ENCODE measurements at regions not wholly inside any gene's neighbourhood (a gene's known extent, or its start where the extent isn't known, plus 50 kb on each side); places are given as distances from the start of the nearest gene placed in this dataset.
"Not testable (repeated sequence)": the region's sequence is repeated elsewhere in the genome, so short reads cannot be mapped to it uniquely, and the experiment has no call there.

DNA sequence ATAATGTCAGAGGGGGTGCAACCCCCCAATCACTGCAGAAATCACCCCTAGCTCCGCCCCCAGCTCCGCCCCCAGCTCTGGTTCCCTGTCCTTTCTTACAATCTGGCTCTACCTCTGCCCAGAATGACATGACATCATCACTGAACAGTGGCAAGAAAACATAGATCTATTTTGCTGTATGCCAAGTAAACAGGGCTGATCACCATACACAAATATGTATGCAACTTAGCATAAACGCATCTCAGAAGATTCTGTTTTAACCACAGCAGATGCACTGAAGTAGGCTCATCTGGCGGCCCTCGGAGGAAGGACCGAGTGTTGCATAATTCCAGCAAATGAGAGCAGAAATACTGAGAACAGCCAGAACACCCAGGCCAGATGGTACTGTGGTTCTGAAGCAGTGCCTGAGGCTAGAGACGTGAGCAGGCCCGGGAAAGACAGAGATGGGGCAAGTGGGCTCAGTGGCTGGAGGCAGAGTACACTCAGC, 293.3 kb upstream of the KLF14 start:
- DNase-seq = no peak

- DNase-seq = no peak
These were observed 294.3 kb upstream of the KLF14 start for GRCh38 chr7:131028295-131028694.

DNA sequence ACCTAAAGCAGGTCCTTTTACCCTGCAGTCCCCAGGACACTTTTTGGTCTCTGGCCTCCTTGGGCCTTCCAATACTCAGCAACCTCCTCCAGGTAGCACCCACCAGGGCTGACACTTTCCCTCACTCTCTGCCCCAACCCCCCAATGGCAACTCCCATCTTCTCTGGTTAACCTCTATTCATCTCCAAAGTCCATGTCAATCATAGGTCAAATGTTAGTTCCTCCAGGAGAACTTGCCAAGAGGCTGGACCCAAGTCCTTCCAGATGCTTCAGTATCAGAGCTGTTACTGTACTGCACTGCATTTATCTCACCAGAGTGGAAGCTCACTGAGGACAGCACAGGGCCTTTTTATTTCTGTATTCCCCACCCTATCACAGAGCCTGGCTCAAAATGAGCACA, 295.0 kb upstream of the KLF14 start:
- DNase-seq = no peak

DNA sequence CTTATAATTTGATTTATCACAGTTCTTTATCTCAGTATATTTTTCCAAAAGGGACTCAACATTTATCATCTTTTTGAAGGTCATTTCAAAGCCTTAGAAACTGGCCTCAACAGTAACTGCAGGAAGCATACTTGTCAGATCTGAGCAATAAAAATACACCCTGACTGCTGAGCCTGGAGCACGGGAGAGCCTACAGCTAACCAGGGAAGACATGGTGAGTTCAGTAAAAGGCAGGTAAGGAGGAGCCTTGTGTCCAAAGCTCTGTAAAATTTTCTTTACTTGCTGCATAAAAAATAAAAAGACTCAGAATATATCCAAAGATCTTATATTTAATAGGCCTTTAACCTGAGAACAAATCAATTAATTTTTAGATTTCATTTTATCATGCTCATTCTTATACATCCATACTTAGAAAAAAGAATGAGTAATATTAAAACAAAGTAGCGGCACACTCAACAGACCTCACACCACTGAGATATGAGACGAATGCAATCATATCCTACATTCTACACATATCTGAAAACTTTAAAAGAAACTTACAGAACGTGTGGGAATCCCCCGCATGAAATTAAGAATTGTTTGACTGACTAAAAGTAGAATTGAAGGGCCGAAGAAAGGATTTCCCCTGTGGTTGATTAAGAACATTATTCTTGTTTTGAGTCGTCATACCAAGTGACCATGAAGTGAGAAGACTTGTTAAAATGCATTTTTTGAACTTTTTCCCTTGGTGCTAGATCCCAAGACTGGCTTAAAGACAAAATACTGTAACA, 296.4 kb upstream of the MKLN1 start:
- DNase-seq = no peak

GRCh38 chr7:131032786-131033185, 294.9 kb upstream of the MKLN1 start:
- no peak for DNase-seq

- no peak for DNase-seq
These were observed 293.4 kb upstream of the MKLN1 start for GRCh38 chr7:131034166-131034881.

- no peak for DNase-seq
These were observed 292.4 kb upstream of the MKLN1 start for GRCh38 chr7:131035088-131035770.

GRCh38 chr7:131038153-131038552, 289.5 kb upstream of the MKLN1 start:
- DNase-seq = no peak

DNA sequence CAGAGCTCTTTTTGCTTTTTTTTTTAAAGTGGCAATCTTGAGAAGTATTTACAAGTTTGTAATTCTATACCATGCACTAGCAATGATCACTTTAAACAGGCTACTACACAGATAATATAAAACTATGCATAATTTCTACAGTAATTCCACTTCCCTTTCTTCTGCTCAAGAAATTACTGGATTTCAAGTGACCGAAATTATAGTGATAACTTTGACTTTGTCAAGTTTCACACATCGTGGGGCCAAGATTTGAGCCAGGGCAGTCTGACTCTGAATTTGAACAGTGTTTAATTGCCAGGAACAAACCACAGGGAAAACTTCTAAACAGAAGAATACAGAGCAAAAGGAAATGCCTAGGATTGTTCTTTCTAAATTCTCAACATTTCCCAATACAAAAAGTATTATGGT, 288.3 kb upstream of the MKLN1 start:
- no peak for DNase-seq

DNA sequence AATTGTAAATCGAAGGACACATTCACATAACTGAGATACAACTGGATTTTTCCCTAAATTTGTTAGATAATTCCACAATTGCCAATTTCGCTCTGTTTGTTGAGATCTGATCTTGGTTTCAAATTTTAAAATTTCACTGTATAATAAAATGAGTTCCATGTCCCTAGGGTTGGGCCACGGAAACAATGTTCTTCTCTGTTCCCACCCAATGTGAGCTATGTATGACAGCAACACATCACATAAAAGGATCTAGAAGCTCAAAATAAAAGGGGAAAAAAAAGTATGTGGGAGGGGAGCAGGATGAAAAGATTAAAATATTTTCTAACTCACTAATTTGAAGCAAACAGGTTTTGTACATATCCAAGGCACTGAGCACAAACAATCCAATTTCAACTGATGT, 287.8 kb upstream of the MKLN1 start:
- DNase-seq = no peak

DNA sequence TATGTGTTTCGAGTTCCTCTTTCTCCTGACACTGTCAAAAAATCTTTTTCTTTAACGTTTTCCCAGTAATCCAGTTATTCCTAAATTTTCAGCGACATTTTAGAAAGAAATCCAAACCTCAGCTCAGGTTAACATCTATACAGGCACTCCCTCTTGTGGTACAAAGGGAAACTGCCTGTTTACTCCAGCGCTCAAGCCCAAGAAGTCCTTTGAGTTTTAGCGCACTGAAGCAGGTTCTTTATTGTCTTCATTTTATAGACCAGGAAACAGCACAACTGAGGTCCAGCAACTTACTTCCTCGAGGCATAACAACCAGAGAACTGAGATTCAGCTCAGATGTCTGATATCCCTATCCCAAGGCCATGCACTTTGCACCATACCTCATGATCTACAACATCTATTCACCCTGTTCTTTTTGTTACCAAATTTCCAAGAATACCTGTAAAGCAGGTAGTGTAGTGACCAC, 287.2 kb upstream of the MKLN1 start:
- DNase-seq = peak; percentile 7

DNA sequence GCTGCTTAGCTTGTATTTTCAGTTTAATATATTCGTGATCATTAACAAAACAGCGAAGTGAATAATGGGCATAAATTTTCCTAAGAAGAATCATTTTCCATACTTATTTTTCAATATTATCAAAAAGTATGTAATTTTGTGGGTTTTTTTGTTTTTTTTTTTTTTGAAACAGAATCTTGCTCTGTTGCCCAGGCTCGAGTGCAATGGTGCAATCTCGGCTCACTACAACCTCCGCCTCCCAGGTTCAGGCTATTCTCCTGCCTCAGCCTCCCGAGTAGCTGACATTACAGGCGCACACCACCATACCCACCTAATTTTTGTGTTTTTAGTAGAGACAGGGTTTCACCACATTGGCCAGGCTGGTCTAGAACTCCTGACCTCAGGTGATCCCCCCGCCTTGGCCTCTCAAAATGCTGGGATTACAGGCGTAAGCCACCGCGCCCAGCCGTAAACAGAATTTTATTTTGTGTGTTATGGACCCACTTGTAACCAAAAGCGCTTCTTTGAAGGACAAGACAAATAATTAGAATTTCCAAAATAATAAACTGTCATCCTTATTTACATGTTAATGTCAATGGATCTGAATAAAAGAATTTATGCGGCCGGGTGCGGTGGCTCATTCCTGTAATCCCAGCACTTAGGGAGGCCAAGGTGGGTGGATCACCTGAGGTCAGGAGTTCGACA, 286.5 kb upstream of the MKLN1 start:
- not testable (repeated sequence) for DNase-seq

DNA sequence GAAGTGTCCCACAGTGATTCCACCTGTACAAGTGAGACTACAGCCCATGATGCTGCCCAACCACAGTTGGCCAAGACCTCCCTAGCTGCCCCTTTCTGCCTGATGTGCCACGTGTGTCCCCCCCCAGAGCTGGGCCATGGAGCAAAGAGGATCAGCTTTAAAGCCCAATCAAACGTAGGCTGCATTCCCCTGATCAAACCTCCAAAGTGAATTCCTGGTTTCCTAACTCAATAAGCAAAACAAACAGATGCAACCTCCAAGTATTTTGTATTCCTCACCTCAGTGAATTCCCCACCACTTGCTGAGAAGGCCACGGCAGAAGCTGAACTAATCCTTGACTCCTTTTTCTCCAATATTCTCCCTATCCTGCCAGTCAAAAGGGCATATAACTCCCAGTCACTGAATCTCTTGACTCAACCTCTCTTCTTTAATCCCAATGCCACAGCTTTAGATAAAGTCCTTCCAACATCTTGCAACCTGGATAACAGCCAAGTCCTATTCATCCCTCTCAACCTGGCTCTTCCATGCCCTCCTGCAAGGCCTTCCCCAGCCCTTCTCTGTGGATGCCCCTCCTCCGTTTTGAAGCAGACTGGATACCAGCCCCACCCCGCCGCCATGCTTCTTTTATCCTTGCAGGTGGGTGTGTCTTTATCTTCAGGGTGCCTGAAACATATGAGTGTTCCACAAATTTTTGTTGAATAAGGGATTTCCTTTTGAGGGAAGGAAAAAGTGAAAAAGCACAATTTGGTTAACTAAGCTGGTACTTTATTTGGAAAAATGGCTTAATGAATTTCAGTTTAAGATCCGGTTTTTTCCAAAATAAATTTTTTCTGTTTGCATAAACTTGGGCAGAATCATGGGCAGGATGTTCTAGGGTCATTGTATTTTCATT, 285.2 kb upstream of the MKLN1 start:
- no peak for DNase-seq

GRCh38 chr7:131045526-131045925, 282.1 kb upstream of the MKLN1 start:
- DNase-seq = no peak

GRCh38 chr7:131046246-131046645, 281.4 kb upstream of the MKLN1 start:
- no peak for DNase-seq

GRCh38 chr7:131047651-131048304, 279.9 kb upstream of the MKLN1 start:
- DNase-seq = no peak

- no peak for DNase-seq
These were observed 276.4 kb upstream of the MKLN1 start for GRCh38 chr7:131051304-131051703.

DNA sequence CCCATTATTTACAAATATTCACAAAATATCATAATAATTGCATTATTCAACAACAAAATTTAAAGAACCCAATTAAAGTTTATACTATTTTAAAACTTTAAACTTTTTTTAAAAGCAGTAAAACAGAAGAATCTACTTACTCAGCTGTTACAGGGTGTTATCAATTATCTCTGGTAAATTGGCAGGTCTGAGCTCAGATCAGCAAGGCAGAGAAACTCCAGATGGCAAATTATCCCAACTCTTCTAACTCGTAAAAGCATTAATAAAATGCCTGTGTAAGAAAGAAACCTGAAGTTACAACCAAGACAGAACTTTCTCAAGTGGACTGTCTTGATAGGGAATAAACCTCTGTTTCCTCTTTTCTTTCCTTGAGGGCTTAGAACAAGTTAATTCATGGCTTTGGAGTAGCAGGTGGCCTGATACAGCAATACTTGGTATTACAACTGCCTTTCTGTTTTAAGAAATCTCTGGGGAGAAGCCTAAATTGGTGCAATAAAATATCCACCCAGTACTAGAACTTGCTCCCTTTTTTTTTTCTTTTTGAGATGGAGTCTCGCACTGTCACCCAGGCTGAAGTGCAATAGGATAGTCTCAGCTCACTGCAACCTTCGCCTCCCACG, 275.3 kb upstream of the MKLN1 start:
- no peak for DNase-seq

- no peak for DNase-seq
These were observed 271.7 kb upstream of the MKLN1 start for GRCh38 chr7:131056007-131056406.

DNA sequence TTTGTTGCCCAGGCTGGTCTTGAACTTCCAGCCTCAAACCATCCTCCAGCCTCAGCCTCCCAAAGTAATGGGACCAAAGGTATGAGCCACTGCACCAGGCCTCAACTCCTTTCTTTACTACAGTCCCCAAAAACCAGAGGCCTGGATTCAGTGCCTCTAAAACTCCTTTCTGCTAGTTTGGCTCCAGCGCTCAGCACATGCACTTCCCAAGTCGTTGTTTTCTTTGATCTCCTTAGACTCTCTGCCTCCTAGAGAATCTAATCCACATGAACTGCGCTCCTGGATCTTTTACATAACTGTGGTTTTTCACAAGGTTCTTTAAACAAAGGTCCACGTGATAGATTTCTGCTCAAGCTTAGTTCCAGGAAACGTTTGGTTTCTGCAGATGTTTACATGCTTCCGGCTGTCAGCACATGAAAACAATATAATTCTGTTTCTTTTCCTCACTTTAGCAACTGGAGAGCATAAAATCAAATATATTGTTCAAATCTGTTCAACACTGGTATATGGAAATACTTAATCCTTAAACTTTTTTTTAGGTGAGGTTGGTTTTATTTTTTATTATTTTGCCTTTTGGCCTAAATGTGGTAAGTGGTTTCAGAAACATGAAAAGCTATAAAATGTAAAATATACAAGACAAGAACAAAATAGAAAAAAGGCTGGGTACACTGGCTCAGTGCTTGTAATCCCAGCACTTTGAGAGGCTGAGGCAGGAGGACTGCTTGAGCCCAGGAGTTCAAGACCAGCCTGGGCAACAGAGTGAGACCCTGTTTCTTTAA, 270.5 kb upstream of the MKLN1 start:
- DNase-seq = no peak

Measured in NCI-H774 (cell line).